ENCODE measurements at regions not wholly inside any gene's neighbourhood (a gene's known extent, or its start where the extent isn't known, plus 50 kb on each side); places are given as distances from the start of the nearest gene placed in this dataset.

- Mint-ChIP-seq H3K27ac (no peak overlapping the region), H3K27me3 (ENCODE audit: insufficient read depth) (no peaks in the 10 kb centered on the region), H3K4me1 (ENCODE audit: low read depth) (no peaks in the 10 kb centered on the region), H3K9me3 (peaks cover 42% of the 10 kb centered on the region), H3K4me3 (no peak overlapping the region), H3K36me3 (ENCODE audit: low read depth) (peaks cover 4% of the 10 kb centered on the region; the same call in 1 of the 2 replicates)
- no peak for TF ChIP-seq CTCF (IDR thresholded peaks at IDR 0.05)
- no peak for DNase-seq
These were observed 387.0 kb downstream of the C12orf50 start for GRCh38 chr12:87642245-87642644.

GRCh38 chr12:87618199-87618598 lies 411.0 kb downstream of the C12orf50 start:
- Mint-ChIP-seq H3K4me1 (ENCODE audit: low read depth) (no peaks in the 10 kb centered on the region), H3K9me3 (peaks cover 15% of the 10 kb centered on the region), H3K36me3 (ENCODE audit: low read depth) (no peaks in the 10 kb centered on the region), H3K4me3 (no peak overlapping the region), H3K27ac (no peak overlapping the region), H3K27me3 (ENCODE audit: insufficient read depth) (no peaks in the 10 kb centered on the region; the same call in 1 of the 2 replicates)
- DNase-seq: no peak
- no peak for TF ChIP-seq CTCF (IDR thresholded peaks at IDR 0.05)

GRCh38 chr12:87612996-87613395 lies 416.2 kb downstream of the C12orf50 start:
- no peak for DNase-seq

GRCh38 chr12:87608321-87608720 lies 420.9 kb downstream of the C12orf50 start:
- H3K9me3 Mint-ChIP-seq: peaks cover 53% of the 10 kb centered on the region

More at GRCh38 chr12:87612996-87613395, 416.2 kb downstream of the C12orf50 start:
- Mint-ChIP-seq H3K27me3 (ENCODE audit: insufficient read depth) (no peaks in the 10 kb centered on the region), H3K36me3 (ENCODE audit: low read depth) (no peaks in the 10 kb centered on the region), H3K9me3 (peaks cover 18% of the 10 kb centered on the region), H3K4me1 (ENCODE audit: low read depth) (no peaks in the 10 kb centered on the region), H3K27ac (no peak overlapping the region), H3K4me3 (no peak overlapping the region)
- TF ChIP-seq CTCF (IDR thresholded peaks at IDR 0.05): no peak

GRCh38 chr12:87603727-87604126 lies 425.5 kb downstream of the C12orf50 start:
- DNase-seq: no peak

More at GRCh38 chr12:87608321-87608720, 420.9 kb downstream of the C12orf50 start:
- TF ChIP-seq CTCF (IDR thresholded peaks at IDR 0.05): no peak
- H3K27ac Mint-ChIP-seq: no peak overlapping the region
- H3K27me3 Mint-ChIP-seq (ENCODE audit: insufficient read depth): no peaks in the 10 kb centered on the region
- H3K4me1 Mint-ChIP-seq (ENCODE audit: low read depth): no peaks in the 10 kb centered on the region
- no peaks in the 10 kb centered on the region for H3K36me3 Mint-ChIP-seq (ENCODE audit: low read depth)
- no peak overlapping the region for H3K4me3 Mint-ChIP-seq
- DNase-seq: no peak

More at GRCh38 chr12:87603727-87604126, 425.5 kb downstream of the C12orf50 start:
- TF ChIP-seq CTCF (IDR thresholded peaks at IDR 0.05): no peak
- peaks cover 63% of the 10 kb centered on the region for H3K9me3 Mint-ChIP-seq
- H3K4me1 Mint-ChIP-seq (ENCODE audit: low read depth): no peaks in the 10 kb centered on the region
- no peaks in the 10 kb centered on the region for H3K27me3 Mint-ChIP-seq (ENCODE audit: insufficient read depth)
- no peak overlapping the region for H3K4me3 Mint-ChIP-seq
- no peaks in the 10 kb centered on the region for H3K36me3 Mint-ChIP-seq (ENCODE audit: low read depth)
- no peak overlapping the region for H3K27ac Mint-ChIP-seq
